GM19025 (cell line): ENCODE measurements at regions not wholly inside any gene's neighbourhood (a gene's known extent, or its start where the extent isn't known, plus 50 kb on each side); places are given as distances from the start of the nearest gene placed in this dataset.
"Not testable (repeated sequence)": the region's sequence is repeated elsewhere in the genome, so short reads cannot be mapped to it uniquely, and the experiment has no call there.

Source experiments
- ATAC-seq: cut with Tn5 transposase; IDR thresholded peaks from one replicate; pipeline ENCODE4 v1.9.1; 2021; ENCODE audit warnings: mild to moderate bottlenecking, low read depth, moderate library complexity; ENCODE audit not compliant: unreplicated experiment

DNA sequence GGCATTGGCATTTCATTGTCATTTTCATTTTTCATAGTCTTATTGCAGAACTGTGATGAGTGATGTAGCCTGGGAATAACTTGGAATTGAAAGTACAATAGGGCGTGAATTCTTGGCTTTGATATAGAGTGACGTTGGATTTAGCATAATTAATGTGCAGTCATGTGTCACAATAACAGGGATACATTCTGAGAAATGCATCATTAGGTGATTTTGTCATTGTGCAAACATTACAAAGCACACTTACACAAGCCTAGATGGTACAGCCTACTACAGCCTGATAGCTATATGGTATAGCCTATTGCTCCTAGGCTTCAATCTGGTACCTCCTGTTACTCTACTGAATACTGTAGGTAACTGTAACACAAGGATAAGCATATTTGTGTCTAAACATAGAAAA, 300.8 kb downstream of the DTHD1 start:
- ATAC-seq: no peak

DNA sequence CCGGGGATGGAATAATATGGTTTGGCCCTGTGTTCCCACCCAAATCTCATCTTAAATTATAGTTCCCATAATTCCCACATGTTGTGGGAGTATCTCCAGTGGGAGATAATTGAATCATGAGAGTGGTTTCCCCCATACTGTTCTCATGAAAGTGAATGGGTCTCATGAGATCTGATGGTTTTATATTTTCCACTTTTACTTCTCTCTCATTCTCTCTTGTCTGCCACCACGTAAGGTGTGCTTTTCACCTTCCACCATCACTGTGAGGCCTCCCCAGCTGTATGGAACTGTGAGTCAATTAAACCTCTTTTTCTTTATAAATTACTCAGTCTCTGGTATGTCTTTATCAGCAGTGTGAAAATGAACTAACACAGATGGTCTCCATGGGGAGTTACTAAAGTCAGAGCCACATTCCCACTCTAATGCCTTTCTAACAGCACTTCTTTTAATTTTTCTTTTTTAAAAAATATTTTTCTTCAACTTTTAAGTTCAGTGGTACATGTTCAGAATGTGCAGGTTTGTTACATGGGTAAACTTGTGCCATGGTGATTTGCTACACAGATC, 306.6 kb downstream of the DTHD1 start:
- ATAC-seq: no peak

DNA sequence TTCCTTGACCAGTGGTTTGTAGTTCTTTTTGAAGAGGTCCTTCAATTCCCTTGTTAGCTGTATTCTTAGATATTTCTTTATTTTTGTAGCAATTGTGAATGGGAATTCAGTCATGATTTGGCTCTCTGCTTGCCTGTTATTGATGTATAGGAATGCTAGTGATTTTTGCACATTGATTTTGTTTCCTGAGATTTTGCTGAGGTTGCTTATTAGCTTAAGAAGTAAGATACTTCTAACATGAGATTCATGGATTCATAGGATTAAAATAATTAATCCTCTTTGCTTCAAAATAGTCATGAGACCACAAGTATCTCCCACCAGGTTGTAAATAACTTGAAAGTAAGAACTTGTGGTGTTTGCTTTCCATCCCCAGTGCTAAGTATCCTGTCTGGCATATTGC, 308.9 kb downstream of the DTHD1 start:
- ATAC-seq: no peak

DNA sequence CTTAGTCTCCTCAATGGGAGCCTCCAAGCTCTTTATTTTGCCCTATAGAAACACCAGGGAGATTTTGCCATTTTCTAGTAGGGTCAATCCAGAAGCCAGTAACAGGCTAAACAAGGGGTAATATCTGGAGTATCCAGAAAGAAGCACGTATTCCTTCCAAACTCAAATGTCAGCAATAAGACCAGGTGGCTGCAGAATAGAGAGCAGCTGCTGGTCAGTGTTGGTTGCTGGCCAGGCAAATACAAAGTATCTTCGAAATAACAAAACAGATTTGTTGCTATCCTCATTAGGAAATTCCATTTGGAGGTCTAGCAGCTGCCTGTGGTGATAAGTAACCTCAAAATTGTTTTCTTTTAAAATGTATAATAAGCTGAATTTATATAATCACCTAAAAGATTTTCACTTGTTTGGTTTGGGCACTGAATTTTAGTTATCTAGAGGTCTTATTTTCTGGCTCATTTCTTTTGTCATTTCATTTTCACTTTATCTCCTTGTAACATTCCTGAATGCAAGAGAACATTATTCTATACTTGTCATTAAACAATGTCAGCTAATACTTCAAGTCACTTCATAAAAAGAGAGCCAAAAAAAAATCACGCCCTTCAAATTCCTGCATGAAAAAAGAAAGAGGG, 320.6 kb downstream of the DTHD1 start:
- no peak for ATAC-seq

DNA sequence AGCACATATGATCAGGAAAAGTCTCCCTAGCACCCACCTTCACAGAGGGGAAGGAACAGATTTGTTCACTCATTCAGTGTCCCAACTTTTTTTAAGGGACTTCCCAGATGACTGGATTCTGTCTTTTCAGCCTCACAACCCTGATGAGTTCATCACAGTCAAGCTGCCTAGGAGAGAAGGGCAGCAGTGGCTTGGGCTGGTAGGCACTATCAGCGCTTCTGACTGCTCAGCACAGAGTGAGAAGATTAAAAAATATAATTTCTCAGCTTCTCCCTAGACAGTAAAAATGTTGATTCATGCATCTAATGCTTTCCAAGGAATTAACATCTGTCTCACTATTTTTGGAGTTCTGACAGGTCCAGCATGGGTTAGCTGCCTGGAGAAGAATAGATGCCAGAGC, 328.2 kb downstream of the DTHD1 start:
- ATAC-seq: no peak

DNA sequence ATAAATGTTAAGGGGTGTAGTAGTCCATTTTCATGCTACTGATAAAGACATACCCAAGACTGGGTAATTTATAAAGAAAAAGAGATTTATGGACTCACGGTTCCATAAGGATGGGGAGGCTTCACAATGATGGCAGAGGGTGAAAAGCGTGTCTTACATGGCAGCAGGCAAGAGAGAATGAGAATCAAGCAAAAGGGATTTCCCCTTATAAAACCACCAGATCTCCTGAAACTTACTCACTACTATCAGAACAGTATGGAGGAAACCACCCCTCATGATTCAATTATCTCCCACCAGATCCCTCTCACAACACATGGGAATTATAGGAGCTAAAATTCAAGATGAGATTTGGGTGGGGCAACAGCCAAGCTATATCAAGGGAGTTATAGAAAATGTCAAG, 329.2 kb downstream of the DTHD1 start:
- ATAC-seq: no peak

DNA sequence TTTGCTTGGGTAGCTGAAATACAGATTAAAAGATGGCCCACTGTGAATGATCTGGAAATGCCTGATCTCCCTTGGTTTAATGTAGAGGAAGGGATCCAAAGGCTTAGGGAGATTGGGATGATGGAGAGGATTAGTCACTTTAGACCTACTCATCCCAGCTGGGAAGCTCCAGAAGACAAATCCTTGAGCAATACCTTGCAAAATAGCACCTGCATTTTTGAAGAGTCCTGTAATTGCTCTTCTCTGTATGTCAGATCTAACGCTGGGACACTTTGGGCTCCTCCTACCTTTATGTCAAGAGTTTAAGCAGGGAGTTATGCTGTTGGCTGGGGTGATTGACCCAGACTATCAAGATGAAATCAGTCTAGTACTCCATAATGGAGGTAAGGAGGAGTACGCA, 331.7 kb downstream of the DTHD1 start:
- ATAC-seq: not testable (repeated sequence)

DNA sequence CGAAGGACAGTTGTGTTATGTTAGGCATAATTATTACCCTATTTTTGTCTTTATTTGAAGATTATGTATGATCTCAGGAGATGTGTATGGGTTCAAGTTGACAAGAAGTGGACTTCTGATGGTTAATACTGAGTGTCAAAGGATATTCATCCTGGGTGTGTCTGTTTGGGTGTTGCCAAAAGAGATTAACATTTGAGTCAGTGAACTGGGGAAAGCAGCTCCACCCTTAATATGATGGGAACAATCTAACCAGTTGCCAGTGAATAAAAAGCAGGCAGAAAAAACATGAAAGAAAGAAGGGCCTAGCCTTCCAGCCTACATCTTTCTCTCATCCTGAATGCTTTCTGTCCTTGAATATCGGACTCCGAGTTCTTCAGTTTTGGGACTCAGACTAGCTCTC, 332.6 kb downstream of the DTHD1 start:
- ATAC-seq: no peak

DNA sequence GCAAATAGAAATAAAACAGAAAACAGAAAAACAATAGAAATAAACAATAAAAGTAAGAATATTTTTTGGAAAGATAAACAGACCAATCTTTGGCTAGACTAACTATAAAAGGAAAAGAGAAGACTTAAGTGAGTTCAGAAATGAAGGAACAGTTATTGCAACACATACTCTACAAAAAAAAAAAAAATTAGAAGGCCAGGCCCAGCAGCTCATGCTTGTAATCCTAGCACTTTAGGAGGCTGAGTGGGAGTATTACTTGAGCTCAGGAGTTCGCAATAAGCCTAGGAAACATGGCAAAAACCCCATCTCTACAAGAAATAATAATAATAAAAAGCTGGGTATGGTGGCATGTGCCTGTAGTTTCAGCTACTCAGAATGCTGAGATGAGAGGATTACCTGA, 336.7 kb downstream of the DTHD1 start:
- ATAC-seq: no peak

DNA sequence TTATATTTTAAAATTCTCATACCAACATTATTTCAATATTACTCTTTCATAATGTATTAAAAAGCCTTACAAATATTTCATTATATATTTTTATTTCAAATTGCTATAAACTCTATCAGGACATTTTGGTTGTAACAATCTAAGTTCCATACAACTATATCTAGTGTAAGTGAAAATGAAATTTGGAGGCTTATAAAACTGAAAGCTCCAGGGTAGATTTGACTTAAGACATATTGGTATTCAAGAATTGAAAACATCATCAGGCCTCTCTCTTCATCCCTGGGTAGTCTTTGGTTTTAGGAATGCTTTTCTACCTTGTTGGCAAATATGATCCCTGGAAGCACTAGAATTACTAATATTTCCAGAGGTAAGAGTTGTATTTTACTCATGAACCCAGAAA, 342.6 kb downstream of the DTHD1 start:
- ATAC-seq: no peak

DNA sequence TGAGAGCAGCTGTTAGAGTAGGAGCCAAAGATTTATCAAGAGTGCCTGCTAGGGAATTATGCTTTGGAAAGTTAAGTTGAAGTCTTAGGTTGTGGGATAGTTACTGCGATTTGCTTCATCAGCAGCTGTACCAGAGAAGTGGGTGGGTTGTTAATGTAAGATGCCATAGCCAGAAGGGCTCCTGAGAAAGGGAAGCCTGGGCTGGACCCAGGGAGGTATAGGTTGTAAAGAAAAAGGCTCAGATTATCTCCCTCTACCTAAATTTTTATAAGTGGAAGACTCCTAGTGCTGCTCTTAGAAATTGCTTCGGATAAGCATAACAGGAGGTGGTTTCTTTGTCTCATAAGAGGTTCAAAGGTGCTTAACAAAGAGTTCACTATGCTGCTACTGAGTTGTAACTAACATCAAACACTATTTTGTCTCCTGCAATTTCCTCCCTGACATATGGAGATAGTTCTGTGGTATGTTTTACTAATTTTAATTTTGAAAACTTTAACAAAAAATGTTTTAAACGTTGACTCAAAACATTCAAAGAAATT, 356.9 kb downstream of the DTHD1 start:
- no peak for ATAC-seq

DNA sequence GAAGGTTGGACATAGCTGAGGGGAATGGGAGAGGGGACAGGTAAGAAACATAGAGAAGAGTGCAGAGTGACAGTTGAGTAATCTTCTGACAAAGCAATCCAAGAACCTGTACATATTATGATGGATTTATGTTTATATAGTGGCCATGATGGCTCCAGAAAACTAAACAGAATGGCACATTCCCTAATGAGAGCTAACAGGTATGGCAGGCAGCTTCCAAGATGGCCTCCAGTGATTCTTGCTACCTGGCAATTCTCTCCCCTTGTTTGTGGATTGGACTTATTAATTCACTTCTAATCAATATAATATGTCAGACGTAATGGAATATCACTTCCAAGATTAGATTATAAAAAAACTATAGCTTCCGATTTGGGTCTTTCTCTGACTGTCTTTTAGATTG, 359.5 kb downstream of the DTHD1 start:
- no peak for ATAC-seq

DNA sequence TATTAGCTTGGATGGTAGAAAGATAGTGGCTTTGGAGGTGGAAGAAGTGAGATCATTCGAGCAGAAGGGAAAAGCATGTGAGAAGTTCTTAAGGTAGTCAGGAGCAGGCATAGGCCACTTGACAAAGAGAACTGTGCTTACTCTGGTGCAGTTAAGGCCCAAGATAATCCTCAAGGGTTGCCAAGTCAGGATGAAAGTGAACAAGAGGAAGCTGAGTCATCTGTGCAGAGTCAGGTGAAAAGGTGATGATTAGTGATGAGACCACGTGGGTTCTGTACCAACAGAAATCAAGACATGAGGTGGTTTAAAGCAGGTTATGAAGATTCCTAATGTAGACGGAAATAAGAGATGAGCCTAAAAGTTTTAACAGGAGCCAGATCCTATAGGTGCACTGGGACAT, 369.8 kb downstream of the DTHD1 start:
- peak; percentile 98 for ATAC-seq

DNA sequence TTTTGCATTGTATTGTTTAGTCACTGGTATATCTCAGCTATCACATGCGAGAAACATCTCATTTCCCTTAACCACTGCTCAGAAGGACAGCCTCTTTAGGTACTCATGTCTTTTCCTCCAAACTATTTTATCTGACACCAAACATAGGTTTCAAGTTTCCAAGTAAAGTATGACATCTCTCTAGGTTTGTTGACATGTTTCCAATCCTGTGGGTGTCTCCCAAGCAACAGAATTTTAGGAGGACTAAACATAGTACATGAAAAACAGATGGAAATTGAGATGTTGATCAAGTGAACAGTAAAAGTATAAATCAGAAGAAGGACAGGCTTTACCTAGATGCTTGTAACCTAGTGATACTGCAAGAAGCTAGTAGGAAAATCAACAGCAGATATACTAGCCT, 371.4 kb downstream of the DTHD1 start:
- ATAC-seq: no peak

DNA sequence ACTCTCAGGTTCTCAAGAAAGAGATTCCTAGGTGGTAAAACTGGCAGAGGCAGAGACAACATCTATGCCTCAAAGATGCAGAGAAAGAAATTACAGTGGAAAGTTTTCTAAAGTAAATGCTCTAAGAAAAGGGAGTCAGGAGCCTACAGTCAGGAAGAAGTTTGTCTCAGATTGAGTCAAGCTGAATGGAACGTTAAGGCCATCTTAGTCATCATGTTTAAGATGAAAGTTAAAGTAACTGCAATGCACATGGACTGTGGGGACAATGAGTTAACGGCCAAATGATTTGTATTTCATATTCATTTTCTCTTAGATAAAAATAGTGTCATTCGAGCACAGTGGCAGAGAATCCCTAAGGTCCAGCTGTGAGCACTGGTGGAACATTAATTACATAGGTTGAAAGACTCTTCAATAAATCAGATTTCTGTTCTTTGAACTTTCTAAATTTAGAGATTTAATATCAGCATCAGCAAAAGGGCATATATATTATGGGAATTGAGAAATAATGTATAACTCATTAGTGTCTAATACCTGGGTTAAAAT, 384.6 kb downstream of the DTHD1 start:
- no peak for ATAC-seq

DNA sequence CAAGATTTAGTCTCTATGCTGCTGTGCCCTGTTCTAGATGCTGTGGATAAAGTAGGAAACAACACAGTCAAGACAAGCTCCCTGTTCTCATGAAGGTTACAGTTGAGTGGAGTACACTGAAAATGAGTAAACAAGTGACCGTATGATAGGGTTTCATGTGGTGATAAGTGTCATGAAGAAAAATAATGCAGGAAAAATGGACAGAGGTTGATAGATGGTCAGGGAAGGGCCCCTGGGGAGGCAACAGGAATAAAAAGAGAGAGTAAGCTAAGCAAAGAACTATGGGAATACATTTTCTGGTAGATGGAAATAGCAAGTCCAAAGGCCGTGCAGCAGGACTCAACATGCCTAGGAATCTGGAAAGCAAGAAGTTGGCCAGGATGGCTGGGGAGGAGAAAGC, 394.0 kb downstream of the DTHD1 start:
- no peak for ATAC-seq

DNA sequence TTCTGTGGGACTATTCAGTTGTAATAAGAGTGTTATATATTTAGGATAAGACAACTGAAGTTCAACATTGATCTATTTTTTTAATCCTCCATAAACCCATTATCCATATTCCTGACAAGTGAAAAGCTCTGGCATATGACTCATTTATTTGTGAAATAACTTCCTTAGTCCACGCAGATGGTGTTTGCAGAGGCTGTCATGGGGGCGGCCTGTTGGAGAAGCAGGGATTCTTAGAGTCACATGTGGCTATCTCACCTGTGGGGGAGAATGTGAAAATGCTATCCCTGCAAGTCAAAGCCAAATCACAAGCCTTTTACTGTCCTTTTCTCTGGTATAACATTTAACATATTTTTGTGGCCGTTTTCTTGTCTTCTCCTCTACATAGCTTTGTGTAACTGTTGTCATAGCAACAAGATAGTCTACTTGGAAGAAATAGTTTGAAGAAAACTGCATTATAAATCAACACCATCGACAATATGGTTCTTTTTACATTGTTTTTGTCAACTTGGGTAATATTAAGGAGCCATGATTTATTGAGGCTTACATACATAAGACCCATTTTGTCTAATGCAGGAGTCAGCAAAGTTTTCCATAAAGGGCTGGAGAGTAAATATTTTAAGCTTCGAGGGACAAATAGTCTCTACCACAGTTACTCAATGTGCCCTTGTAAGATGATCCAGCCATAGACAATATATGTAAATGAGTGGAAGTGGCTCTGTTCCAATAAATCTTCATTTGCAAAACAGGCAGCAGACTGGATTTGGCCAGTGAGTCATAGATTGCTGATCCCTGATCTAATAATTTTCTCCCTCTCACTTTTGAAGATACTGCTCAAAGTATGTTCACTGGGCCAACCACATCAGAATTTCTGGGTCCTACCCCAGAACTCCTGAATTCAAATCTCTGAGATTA, 395.0 kb downstream of the DTHD1 start:
- no peak for ATAC-seq

DNA sequence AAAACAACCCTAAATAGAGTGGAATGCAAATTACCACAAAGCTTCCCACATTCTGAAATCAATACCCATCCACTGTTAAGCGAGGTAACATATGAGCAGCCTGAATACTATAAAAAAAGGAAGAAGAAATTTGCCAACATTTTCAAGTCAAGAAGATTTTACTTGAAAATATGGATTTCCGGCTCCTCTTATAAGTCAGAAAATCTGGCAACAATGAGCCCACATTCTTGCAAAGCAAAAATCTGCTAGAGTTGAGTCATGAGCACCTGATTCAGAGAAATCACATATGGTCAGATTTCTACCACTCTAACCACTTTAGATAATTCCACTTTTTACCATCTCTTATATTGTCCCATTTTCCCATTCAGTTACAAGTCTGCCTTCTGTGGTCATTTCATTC, 395.7 kb downstream of the DTHD1 start:
- no peak for ATAC-seq

DNA sequence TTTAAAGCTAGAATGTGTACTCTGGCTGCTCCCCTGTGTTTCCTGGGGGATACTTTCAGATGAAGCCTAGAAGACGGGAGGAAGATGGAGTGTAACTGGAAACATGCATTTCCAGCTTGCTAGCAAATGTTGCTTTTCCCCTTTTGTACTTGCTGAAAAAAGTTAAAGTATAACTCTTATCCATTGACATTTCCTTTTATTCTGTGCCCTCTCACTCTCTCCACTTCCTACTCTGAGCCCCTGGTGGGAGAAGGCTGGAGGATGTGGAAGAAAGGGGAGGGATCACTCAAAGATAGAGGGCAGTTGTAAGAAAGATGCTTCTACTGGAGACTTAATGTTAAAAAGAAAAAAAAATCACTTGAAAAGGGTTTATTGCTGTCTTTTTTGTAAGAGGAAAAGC, 396.5 kb downstream of the DTHD1 start:
- no peak for ATAC-seq

DNA sequence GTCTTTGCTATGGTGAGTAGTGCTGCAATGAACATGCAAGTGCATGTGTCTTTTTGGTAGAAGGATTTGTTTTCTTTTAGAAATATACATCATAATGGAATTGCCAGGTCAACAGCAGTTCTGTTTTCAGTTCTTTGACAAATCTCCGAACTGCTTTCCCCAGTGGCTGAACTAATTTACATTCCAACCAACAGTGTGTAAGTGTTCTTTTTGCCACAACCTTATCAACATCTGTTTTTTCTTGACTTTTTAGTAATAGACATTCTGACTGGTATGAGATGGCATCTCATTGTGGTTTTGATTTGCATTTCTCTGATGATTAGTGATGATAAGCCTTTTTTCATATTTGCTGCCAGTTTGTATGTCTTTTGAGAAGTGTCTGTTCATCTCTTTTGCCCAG, 406.3 kb downstream of the DTHD1 start:
- ATAC-seq: no peak

DNA sequence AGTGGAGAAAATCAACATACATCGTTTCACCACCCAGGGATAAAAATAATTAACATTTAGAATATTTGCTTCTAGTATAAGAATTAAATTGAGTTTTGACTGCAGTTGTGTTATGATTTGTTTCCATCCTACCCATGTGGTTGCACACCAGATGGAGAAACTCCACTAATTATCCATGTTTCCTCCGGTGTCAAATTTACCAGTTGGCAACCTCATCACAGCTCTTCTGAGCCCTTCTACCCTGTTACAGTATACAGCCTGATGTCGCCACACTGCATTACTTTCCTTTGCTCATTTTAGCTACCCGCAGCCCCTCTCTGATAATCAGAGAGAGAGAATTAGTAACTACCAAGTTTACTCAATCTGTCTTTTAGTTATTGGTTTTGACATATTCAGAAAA, 411.2 kb downstream of the DTHD1 start:
- ATAC-seq: no peak
